ENCODE measurements at regions not wholly inside any gene's neighbourhood (a gene's known extent, or its start where the extent isn't known, plus 50 kb on each side); places are given as distances from the start of the nearest gene placed in this dataset.

DNA sequence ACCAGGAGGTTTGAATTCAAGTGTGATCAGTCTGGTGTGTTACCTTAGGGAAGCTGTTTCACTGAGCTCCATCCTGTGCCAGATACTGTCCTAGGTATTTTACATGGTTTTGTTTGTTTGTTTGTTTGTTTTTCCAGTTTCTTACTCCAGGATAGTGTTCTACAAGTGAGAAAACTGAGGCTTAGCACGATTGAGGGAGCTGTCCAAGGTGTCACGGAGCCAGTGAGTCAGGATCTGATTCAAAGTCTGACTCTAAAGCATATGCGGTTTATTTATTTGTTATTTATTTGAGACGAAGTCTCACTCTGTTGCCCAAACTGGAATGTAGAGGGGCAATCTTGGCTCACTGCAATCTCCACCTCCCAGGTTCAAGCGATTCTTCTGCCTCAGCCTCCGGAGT, 79.7 kb upstream of the GNG2 start:
- no peak for DNase-seq (ENCODE audit: low spot score)

GRCh38 chr14:51781381-51781780, 79.0 kb upstream of the GNG2 start:
- no peak for DNase-seq (ENCODE audit: low spot score)

GRCh38 chr14:51782435-51782834, 78.0 kb upstream of the GNG2 start:
- DNase-seq (ENCODE audit: low spot score), result no peak

- DNase-seq (ENCODE audit: low spot score), result no peak
Observed at GRCh38 chr14:51783765-51784164, 76.6 kb upstream of the GNG2 start.

GRCh38 chr14:51784466-51784865, 75.9 kb upstream of the GNG2 start:
- DNase-seq (ENCODE audit: low spot score), result no peak

GRCh38 chr14:51786227-51786626, 74.2 kb upstream of the GNG2 start:
- DNase-seq (ENCODE audit: low spot score), result no peak

- DNase-seq (ENCODE audit: low spot score), result no peak
Observed at GRCh38 chr14:51787352-51787751, 73.1 kb upstream of the GNG2 start.

- DNase-seq (ENCODE audit: low spot score), result no peak
Observed at GRCh38 chr14:51789114-51789513, 71.3 kb upstream of the GNG2 start.

GRCh38 chr14:51789596-51789995, 70.8 kb upstream of the GNG2 start:
- peak; percentile 12 for DNase-seq (ENCODE audit: low spot score)

DNA sequence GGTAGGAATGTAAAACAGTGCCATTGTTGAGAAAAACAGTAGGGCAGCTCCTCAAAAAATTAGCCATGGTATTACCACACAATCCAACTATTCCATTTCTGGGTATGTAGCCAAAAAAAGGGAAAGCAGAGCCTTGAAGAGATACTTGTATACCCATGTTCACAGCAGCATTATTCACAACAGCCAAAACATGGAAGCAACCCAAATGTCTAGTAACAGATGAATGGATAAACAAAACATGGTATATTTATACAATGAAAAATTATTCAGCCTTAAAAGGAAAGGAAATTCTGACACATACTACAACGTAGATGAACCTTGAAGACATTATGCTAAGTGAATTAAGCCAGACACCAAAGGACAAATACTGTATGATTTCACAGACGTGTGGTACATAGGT, 67.6 kb upstream of the GNG2 start:
- no peak for DNase-seq (ENCODE audit: low spot score)

DNA sequence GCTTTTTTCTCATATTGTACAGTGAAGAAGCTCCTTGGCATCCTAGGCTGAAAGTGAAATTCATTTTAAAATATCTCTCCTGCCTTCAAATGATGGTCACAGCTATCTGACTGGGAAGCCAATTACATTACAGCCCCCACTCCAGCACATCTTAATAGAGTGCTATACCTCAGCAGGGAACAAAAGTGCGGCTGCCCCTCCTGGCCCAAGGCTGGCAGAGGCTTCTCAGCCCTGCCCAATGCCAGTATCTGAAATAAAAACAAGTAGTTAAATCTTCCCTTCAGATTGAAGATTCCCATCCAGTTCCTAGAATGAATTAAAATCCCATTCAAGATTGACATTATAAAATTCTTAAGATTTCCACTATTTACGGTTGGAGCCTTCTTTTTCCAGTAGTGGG, 54.9 kb upstream of the GNG2 start:
- no peak for DNase-seq (ENCODE audit: low spot score)

GRCh38 chr14:51806026-51807023, 54.1 kb upstream of the GNG2 start:
- DNase-seq (ENCODE audit: low spot score), result no peak

DNA sequence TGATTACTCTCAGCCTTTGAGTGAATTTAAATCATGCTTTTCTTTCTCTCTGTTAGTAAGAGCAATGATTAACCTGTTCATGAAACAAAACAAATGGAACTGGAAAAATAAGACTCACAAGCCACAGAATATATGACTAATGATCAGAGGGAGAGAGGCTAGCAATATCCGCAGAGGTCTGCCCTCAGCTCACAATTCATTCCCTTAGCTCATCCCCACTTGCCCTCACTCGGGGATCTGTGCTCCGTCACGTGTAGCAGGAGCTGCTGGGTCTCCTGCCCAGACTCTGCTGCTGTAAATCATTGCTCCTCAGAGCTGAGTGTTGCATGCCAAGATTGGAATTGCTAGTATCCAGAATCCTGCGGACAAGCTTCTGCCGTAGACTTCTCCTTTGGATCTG, 53.1 kb upstream of the GNG2 start:
- DNase-seq (ENCODE audit: low spot score), result no peak

Measured in globus pallidus (tissue), 1 donor.